ENCODE measurements at regions not wholly inside any gene's neighbourhood (a gene's known extent, or its start where the extent isn't known, plus 50 kb on each side); places are given as distances from the start of the nearest gene placed in this dataset.

DNA sequence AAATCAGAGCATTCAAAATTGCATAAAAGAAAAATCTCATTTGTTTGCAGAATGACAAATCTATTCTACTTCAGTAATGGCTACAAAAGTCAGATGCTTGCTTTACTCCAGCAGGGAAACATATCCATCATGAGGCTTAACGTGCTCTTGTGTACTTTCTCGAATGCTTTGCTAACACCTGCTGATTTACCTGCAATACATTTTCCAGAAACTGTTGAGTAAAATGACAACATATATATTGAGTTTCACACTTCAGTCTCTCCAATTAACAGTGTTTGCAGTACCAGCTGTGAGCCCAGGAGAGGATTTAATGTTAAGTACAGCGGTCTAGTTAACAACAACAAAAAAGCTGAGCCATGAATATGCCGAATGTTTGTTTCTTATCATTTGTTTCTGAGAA, 391.5 kb upstream of the SMC2 start:
- TF ChIP-seq POLR2AphosphoS5 (IDR thresholded peaks at IDR 0.05; ENCODE audit: low read depth, low read length): no peak
- TF ChIP-seq POLR2A (IDR thresholded peaks at IDR 0.05; ENCODE audit: low read depth, low read length): no peak
- no peak for TF ChIP-seq TAF1 (IDR thresholded peaks at IDR 0.05; ENCODE audit: borderline replicate concordance, low read depth, low read length)
